ENCODE measurements at regions not wholly inside any gene's neighbourhood (a gene's known extent, or its start where the extent isn't known, plus 50 kb on each side); places are given as distances from the start of the nearest gene placed in this dataset.

- no peak overlapping the region for H4K5ac ChIP-seq (ENCODE audit: insufficient read length, low read depth, low read length)
- peaks cover 15 to 36% of the 10 kb centered on the region in 2 experiments; a peak in 4 of 5 replicates for H3K9me3 Mint-ChIP-seq
- TF ChIP-seq CTCF (conservative IDR thresholded peaks at IDR 0.05) = peak; percentile 32; the same call in 2 of the 3 replicates
- no peak overlapping the region for H2BK20ac ChIP-seq (ENCODE audit: low read depth, low read length, poor library complexity, severe bottlenecking)
- WGBS (ENCODE audit: extremely low coverage, insufficient read length, low lambda C conversion rate) = no CpG with 5 or more reads among the region's 3 CpGs
- no peaks in the 10 kb centered on the region for H3K9me3 ChIP-seq (ENCODE audit: control insufficient read depth, low read depth, low read length)
- no peak overlapping the region for H2BK12ac ChIP-seq (ENCODE audit: insufficient read length, low read depth, low read length)
- no peak overlapping the region; the same call in 1 of the 2 replicates for H3K14ac ChIP-seq (ENCODE audit: insufficient read depth, low read length)
- H4K8ac ChIP-seq (replicated peaks; ENCODE audit: insufficient read length, low read depth, low read length) = no peak overlapping the region
- no peak overlapping the region for H3T11ph ChIP-seq (ENCODE audit: low read length)
- H3K79me1 ChIP-seq (ENCODE audit: insufficient read depth, low read depth, low read length, poor library complexity, severe bottlenecking) = no peaks in the 10 kb centered on the region
- no peak overlapping the region for H3K9ac ChIP-seq (ENCODE audit: extremely low read depth, insufficient read length, low read length)
- no peaks in the 10 kb centered on the region for H3K27me3 ChIP-seq (ENCODE audit: insufficient read depth, low read length)
- H3K4me1 Mint-ChIP-seq = peaks cover 2 to 7% of the 10 kb centered on the region in 2 experiments
- peak; percentile 45 for DNase-seq
- H2AFZ ChIP-seq (ENCODE audit: low read length) = no peak overlapping the region
- H3K79me2 ChIP-seq (ENCODE audit: insufficient read depth, low read length) = no peaks in the 10 kb centered on the region
- H3K4me1 ChIP-seq (ENCODE audit: insufficient read depth, low read length) = no peaks in the 10 kb centered on the region
- H3K27ac Mint-ChIP-seq = peak overlapping the region in 1 of 3 experiments; percentile 59; a peak in 2 of 7 replicates
- no peak overlapping the region for H2BK120ac ChIP-seq (ENCODE audit: low read depth, low read length, poor library complexity, severe bottlenecking)
- no peaks in the 10 kb centered on the region; the same call in 1 of the 2 replicates for H3K27me3 Mint-ChIP-seq (ENCODE audit: low read depth)
- H3K23ac ChIP-seq (ENCODE audit: insufficient read length, low read depth, low read length) = no peak overlapping the region
- no peak overlapping the region for H3K56ac ChIP-seq (ENCODE audit: insufficient read length, low read depth, low read length)
- H2AK5ac ChIP-seq (ENCODE audit: insufficient read length, low read length) = no peak overlapping the region
- no peak overlapping the region for H3K4ac ChIP-seq (ENCODE audit: low read depth, low read length)
- no peak overlapping the region for H3K4me2 ChIP-seq (ENCODE audit: insufficient read depth, insufficient read length, low read length)
- no peak overlapping the region for H4K91ac ChIP-seq (ENCODE audit: insufficient read length, low read depth, low read length)
- H3K36me3 Mint-ChIP-seq (ENCODE audit: insufficient read depth in 1 of 3, low read depth in 3 of 3) = peaks cover 4 to 13% (median 9%) of the 10 kb centered on the region in 3 experiments
- no peak overlapping the region for H3K4me3 Mint-ChIP-seq
- no peaks in the 10 kb centered on the region for H4K20me1 ChIP-seq (ENCODE audit: control insufficient read depth, insufficient read depth, insufficient read length)
- H3K27ac ChIP-seq (ENCODE audit: insufficient read length, low read depth, low read length) = no peak overlapping the region
- no peak overlapping the region; the same call in 1 of the 2 replicates for H2BK15ac ChIP-seq (ENCODE audit: low read depth, low read length)
- no peaks in the 10 kb centered on the region for H3K23me2 ChIP-seq (ENCODE audit: insufficient read length, low read depth, low read length, poor library complexity, severe bottlenecking)
- H2BK5ac ChIP-seq (ENCODE audit: insufficient read length, low read length) = no peak overlapping the region
- H3K18ac ChIP-seq (ENCODE audit: insufficient read length, low read depth, low read length) = no peak overlapping the region
Observed at GRCh38 chr5:130555429-130555828, 609.6 kb downstream of the HINT1 start.
